GM21576 (cell line): ENCODE measurements at regions not wholly inside any gene's neighbourhood (a gene's known extent, or its start where the extent isn't known, plus 50 kb on each side); places are given as distances from the start of the nearest gene placed in this dataset.
"Not testable (repeated sequence)": the region's sequence is repeated elsewhere in the genome, so short reads cannot be mapped to it uniquely, and the experiment has no call there.

ENCODE experiments used
- ATAC-seq: cut with Tn5 transposase; IDR thresholded peaks from one replicate; pipeline ENCODE4 v1.9.1; 2021; ENCODE audit warnings: mild to moderate bottlenecking, moderate library complexity; ENCODE audit not compliant: unreplicated experiment

GRCh38 chr2:149885468-149885867 lies 297.9 kb upstream of the MMADHC start:
- ATAC-seq = no peak

GRCh38 chr2:149884871-149885270 lies 297.3 kb upstream of the MMADHC start:
- ATAC-seq = no peak

GRCh38 chr2:149877913-149878312 lies 290.3 kb upstream of the MMADHC start:
- no peak for ATAC-seq

- no peak for ATAC-seq
Measured at GRCh38 chr2:149877074-149877473, 289.5 kb upstream of the MMADHC start.

GRCh38 chr2:149873936-149874335 lies 286.4 kb upstream of the MMADHC start:
- ATAC-seq = no peak

- no peak for ATAC-seq
Measured at GRCh38 chr2:149872638-149873150, 285.1 kb upstream of the MMADHC start.

- no peak for ATAC-seq
Measured at GRCh38 chr2:149872041-149872440, 284.5 kb upstream of the MMADHC start.

GRCh38 chr2:149871091-149871885 lies 283.7 kb upstream of the MMADHC start:
- ATAC-seq = no peak

- no peak for ATAC-seq
Measured at GRCh38 chr2:149863227-149863626, 275.7 kb upstream of the MMADHC start.

GRCh38 chr2:149861034-149861433 lies 273.5 kb upstream of the MMADHC start:
- no peak for ATAC-seq

- no peak for ATAC-seq
Measured at GRCh38 chr2:149860276-149860921, 272.8 kb upstream of the MMADHC start.

- ATAC-seq = no peak
Measured at GRCh38 chr2:149858901-149859634, 271.5 kb upstream of the MMADHC start.

GRCh38 chr2:149858216-149858615 lies 270.6 kb upstream of the MMADHC start:
- no peak for ATAC-seq

- ATAC-seq = no peak
Measured at GRCh38 chr2:149857344-149857743, 269.8 kb upstream of the MMADHC start.

GRCh38 chr2:149855859-149856258 lies 268.3 kb upstream of the MMADHC start:
- ATAC-seq = not testable (repeated sequence)

- no peak for ATAC-seq
Measured at GRCh38 chr2:149849591-149849990, 262.0 kb upstream of the MMADHC start.

GRCh38 chr2:149849136-149849535 lies 261.6 kb upstream of the MMADHC start:
- no peak for ATAC-seq

- ATAC-seq = no peak
Measured at GRCh38 chr2:149841396-149841795, 253.8 kb upstream of the MMADHC start.

GRCh38 chr2:149832324-149832723 lies 244.7 kb upstream of the MMADHC start:
- ATAC-seq = no peak

- ATAC-seq = no peak
Measured at GRCh38 chr2:149828520-149829210, 241.1 kb upstream of the MMADHC start.

GRCh38 chr2:149827585-149828126 lies 240.1 kb upstream of the MMADHC start:
- ATAC-seq = no peak
